Adrenal gland (tissue), 5 donors: ENCODE measurements at regions not wholly inside any gene's neighbourhood (a gene's known extent, or its start where the extent isn't known, plus 50 kb on each side); places are given as distances from the start of the nearest gene placed in this dataset.

Experiments used
- POLR2A ChIP-seq, 2 donors: fragments of 450-650 bp; IDR thresholded peaks; one replicate each; pipeline ENCODE4 v1.6.1; 2017; ENCODE audit warnings: antibody characterized with exemption in 2 of 2, mild to moderate bottlenecking in 2 of 2, moderate library complexity in 1 of 2
- TF ChIP-seq, protein P1 (sequence below), 6 experiments: fragments of 450-650 bp in 4 of 6; fragments of 200-600 bp in 2 of 6; sonication (generic) in 1 of 6; IDR thresholded peaks; 1 replicate in 5 of 6; 2 replicates in 1 of 6; pipeline versions ENCODE4 v1.5.1 to v1.8.0; 2016 to 2021; ENCODE audit warnings: antibody characterized with exemption in 6 of 6, mild to moderate bottlenecking in 2 of 6, moderate library complexity in 1 of 6
- donor health status: DM: no; HTN: no; CAD: no.

DNA sequence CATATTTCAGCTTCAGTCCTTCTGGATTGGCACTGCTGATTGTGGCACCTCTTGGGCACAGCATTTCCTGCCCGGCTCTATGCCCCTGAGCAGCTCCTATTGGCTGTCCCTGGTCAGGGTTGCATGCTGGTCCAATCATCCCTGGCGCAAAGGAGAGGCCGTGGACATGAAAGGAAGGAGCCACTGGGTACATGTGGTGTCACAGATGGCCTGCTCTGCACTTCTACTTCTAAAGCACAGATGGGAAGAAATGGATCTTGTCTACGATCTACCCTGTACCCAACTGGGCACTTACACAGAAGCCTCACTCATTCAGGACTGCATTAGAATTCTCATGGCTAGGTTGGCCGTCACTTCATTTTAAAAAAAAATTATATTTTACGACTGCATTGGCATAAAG lies 232.5 kb downstream of the SHQ1 start:
- TF ChIP-seq, protein P1, sequence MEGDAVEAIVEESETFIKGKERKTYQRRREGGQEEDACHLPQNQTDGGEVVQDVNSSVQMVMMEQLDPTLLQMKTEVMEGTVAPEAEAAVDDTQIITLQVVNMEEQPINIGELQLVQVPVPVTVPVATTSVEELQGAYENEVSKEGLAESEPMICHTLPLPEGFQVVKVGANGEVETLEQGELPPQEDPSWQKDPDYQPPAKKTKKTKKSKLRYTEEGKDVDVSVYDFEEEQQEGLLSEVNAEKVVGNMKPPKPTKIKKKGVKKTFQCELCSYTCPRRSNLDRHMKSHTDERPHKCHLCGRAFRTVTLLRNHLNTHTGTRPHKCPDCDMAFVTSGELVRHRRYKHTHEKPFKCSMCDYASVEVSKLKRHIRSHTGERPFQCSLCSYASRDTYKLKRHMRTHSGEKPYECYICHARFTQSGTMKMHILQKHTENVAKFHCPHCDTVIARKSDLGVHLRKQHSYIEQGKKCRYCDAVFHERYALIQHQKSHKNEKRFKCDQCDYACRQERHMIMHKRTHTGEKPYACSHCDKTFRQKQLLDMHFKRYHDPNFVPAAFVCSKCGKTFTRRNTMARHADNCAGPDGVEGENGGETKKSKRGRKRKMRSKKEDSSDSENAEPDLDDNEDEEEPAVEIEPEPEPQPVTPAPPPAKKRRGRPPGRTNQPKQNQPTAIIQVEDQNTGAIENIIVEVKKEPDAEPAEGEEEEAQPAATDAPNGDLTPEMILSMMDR (IDR thresholded peaks at IDR 0.05) = no peak
- no peak for TF ChIP-seq POLR2A (IDR thresholded peaks at IDR 0.05)
